ENCODE measurements at regions not wholly inside any gene's neighbourhood (a gene's known extent, or its start where the extent isn't known, plus 50 kb on each side); places are given as distances from the start of the nearest gene placed in this dataset.

GRCh38 chr4:32022071-32022470 is 1301.9 kb downstream of the PCDH7 start:
- TF ChIP-seq CTCF (IDR thresholded peaks at IDR 0.05) (no peak), EP300 (IDR thresholded peaks at IDR 0.05) (no peak), POLR2AphosphoS5 (IDR thresholded peaks at IDR 0.05) (no peak), POLR2A (IDR thresholded peaks at IDR 0.05) (no peak)

Data from stomach (tissue), 4 donors.